ENCODE measurements at regions not wholly inside any gene's neighbourhood (a gene's known extent, or its start where the extent isn't known, plus 50 kb on each side); places are given as distances from the start of the nearest gene placed in this dataset.
"Not testable (repeated sequence)": the region's sequence is repeated elsewhere in the genome, so short reads cannot be mapped to it uniquely, and the experiment has no call there.

GRCh38 chr9:40913096-40913719 lies 215.3 kb downstream of the FOXD4L6 start:
- intact Hi-C loops (cut with DNase I), result no loop called here
- DNase-seq, result no peak
- no peaks in the 10 kb centered on the region for H3K4me1 ChIP-seq (ENCODE audit: insufficient read depth)
- TF ChIP-seq CTCF (IDR thresholded peaks at IDR 0.05) (no peak), EP300 (IDR thresholded peaks at IDR 0.05) (no peak), POLR2A (IDR thresholded peaks at IDR 0.05) (no peak)
- no peak overlapping the region for H3K27ac ChIP-seq
- no peaks in the 10 kb centered on the region for H3K27me3 ChIP-seq
- 62 to 71% (median 70%) methylated on average over 11 of the region's 11 CpGs for WGBS, 3 donors
- H3K4me3 ChIP-seq, result no peak overlapping the region
- H3K9me3 ChIP-seq, result peaks cover 6 to 81% of the 10 kb centered on the region in 2 donors
- no peaks in the 10 kb centered on the region for H3K36me3 ChIP-seq

- H3K27ac ChIP-seq; H3K4me1 ChIP-seq (ENCODE audit: insufficient read depth); H3K4me3 ChIP-seq; intact Hi-C loops (cut with DNase I); H3K36me3 ChIP-seq; DNase-seq; H3K27me3 ChIP-seq: not testable (repeated sequence)
- peaks cover 10 to 86% of the 10 kb centered on the region in 2 donors for H3K9me3 ChIP-seq
- 78 to 79% (median 78%) methylated on average over 4 of the region's 4 CpGs for WGBS, 3 donors
Observed at GRCh38 chr9:40912679-40913078, 215.8 kb downstream of the FOXD4L6 start.

- H3K4me1 ChIP-seq (ENCODE audit: insufficient read depth), result no peaks in the 10 kb centered on the region
- H3K9me3 ChIP-seq, result peaks cover 11 to 94% of the 10 kb centered on the region in 2 donors
- no peaks in the 10 kb centered on the region for H3K36me3 ChIP-seq
- H3K27me3 ChIP-seq, result no peaks in the 10 kb centered on the region
- 78 to 83% (median 81%) methylated on average over 5 of the region's 5 CpGs for WGBS, 3 donors
- DNase-seq, result no peak
- TF ChIP-seq CTCF (IDR thresholded peaks at IDR 0.05), result no peak
- no peak for TF ChIP-seq POLR2A (IDR thresholded peaks at IDR 0.05)
- no peak for TF ChIP-seq EP300 (IDR thresholded peaks at IDR 0.05)
- H3K4me3 ChIP-seq, result no peak overlapping the region
- intact Hi-C loops (cut with DNase I), result no loop called here
- H3K27ac ChIP-seq, result no peak overlapping the region
Observed at GRCh38 chr9:40911647-40912046, 216.8 kb downstream of the FOXD4L6 start.

- H3K36me3 ChIP-seq; H3K27me3 ChIP-seq; DNase-seq; H3K4me3 ChIP-seq; H3K4me1 ChIP-seq (ENCODE audit: insufficient read depth); intact Hi-C loops (cut with DNase I); H3K27ac ChIP-seq: not testable (repeated sequence)
- WGBS, 3 donors, result 74 to 85% (median 80%) methylated on average over 8 of the region's 8 CpGs
- H3K9me3 ChIP-seq, result peaks cover 11 to 87% of the 10 kb centered on the region in 2 donors
Observed at GRCh38 chr9:40910995-40911394, 217.5 kb downstream of the FOXD4L6 start.

- Histone ChIP-seq H3K9me3 (peaks cover 7 to 85% of the 10 kb centered on the region in 2 donors), H3K4me3 (no peak overlapping the region), H3K4me1 (ENCODE audit: insufficient read depth) (no peaks in the 10 kb centered on the region), H3K36me3 (no peaks in the 10 kb centered on the region), H3K27me3 (no peaks in the 10 kb centered on the region), H3K27ac (no peak overlapping the region)
- no peak for DNase-seq
- TF ChIP-seq POLR2A (IDR thresholded peaks at IDR 0.05) (no peak), CTCF (IDR thresholded peaks at IDR 0.05) (no peak), EP300 (IDR thresholded peaks at IDR 0.05) (no peak)
- 84 to 89% (median 89%) methylated on average over 4 of the region's 4 CpGs for WGBS, 3 donors
- intact Hi-C loops (cut with DNase I), result no loop called here
Observed at GRCh38 chr9:40909821-40910220, 218.7 kb downstream of the FOXD4L6 start.

GRCh38 chr9:40909111-40909510 lies 219.4 kb downstream of the FOXD4L6 start:
- 83 to 90% (median 85%) methylated on average over 8 of the region's 8 CpGs for WGBS, 3 donors
- H3K9me3 ChIP-seq, result peaks cover 7 to 78% of the 10 kb centered on the region in 2 donors
- H3K27ac ChIP-seq; H3K36me3 ChIP-seq; H3K27me3 ChIP-seq; H3K4me1 ChIP-seq (ENCODE audit: insufficient read depth); DNase-seq; H3K4me3 ChIP-seq; intact Hi-C loops (cut with DNase I): not testable (repeated sequence)

All from ovary (tissue), 7 donors.